Hepatocyte (in vitro differentiated cells): ENCODE measurements at regions not wholly inside any gene's neighbourhood (a gene's known extent, or its start where the extent isn't known, plus 50 kb on each side); places are given as distances from the start of the nearest gene placed in this dataset.

ENCODE experiments used
- DNase-seq: peaks from one replicate; pipeline ENCODE4 v3.0.0-alpha.2; 2016; ENCODE audit warnings: low spot score
- H2AFZ ChIP-seq: fragments of 200-600 bp; sonication (generic); 2 replicates; pipeline ENCODE4 v1.6.0; 2016; ENCODE audit warnings: antibody characterized with exemption, mild to moderate bottlenecking
- H3K27ac ChIP-seq: fragments of 200-600 bp; sonication (generic); 2 replicates; pipeline ENCODE4 v1.5.1; 2016; ENCODE audit warnings: mild to moderate bottlenecking
- H3K27me3 ChIP-seq: fragments of 200-600 bp; sonication (generic); 2 replicates; pipeline ENCODE4 v1.6.1; 2016
- H3K36me3 ChIP-seq: fragments of 200-600 bp; sonication (generic); replicated peaks from 2 replicates; pipeline ENCODE4 v1.5.1; 2016; ENCODE audit warnings: low read depth; ENCODE audit not compliant: insufficient read depth
- H3K4me1 ChIP-seq: fragments of 200-600 bp; sonication (generic); 2 replicates; pipeline ENCODE4 v1.5.1; 2016; ENCODE audit warnings: mild to moderate bottlenecking, moderate library complexity; ENCODE audit not compliant: insufficient read depth
- H3K4me2 ChIP-seq: fragments of 200-600 bp; sonication (generic); 2 replicates; pipeline ENCODE4 v1.6.0; 2016
- H3K4me3 ChIP-seq: fragments of 200-600 bp; sonication (generic); 2 replicates; pipeline ENCODE4 v1.5.1; 2016; ENCODE audit warnings: mild to moderate bottlenecking
- H3K79me2 ChIP-seq: fragments of 200-600 bp; sonication (generic); 2 replicates; pipeline ENCODE4 v1.6.0; 2017; ENCODE audit warnings: mild to moderate bottlenecking
- H3K9me2 ChIP-seq: fragments of 200-600 bp; sonication (generic); replicated peaks from 2 replicates; pipeline ENCODE4 v1.6.0; 2017; ENCODE audit warnings: mild to moderate bottlenecking; ENCODE audit not compliant: insufficient read depth
- H3K9me3 ChIP-seq: fragments of 200-600 bp; sonication (generic); 2 replicates; pipeline ENCODE4 v1.5.1; 2016; ENCODE audit warnings: low read depth, mild to moderate bottlenecking
- H4K20me1 ChIP-seq: fragments of 200-600 bp; sonication (generic); 2 replicates; pipeline ENCODE4 v1.6.0; 2016; ENCODE audit warnings: mild to moderate bottlenecking; ENCODE audit not compliant: insufficient read depth, poor library complexity, severe bottlenecking
- EZH2 ChIP-seq: fragments of 200-600 bp; sonication (generic); IDR thresholded peaks from 2 replicates; pipeline ENCODE4 v1.6.1; 2016; ENCODE audit warnings: antibody characterized with exemption, mild to moderate bottlenecking, borderline replicate concordance
- EZH2phosphoT487 ChIP-seq: fragments of 200-600 bp; sonication (generic); IDR thresholded peaks from one replicate; pipeline ENCODE4 v1.6.1; 2018; ENCODE audit warnings: antibody characterized with exemption, mild to moderate bottlenecking, low read depth, moderate library complexity; ENCODE audit not compliant: unreplicated experiment, severe bottlenecking
- WGBS: methylation state at CpG from one replicate; pipeline ENCODE4 v1.1.6; 2016; ENCODE audit warnings: low lambda C conversion rate; ENCODE audit errors: missing lambda C conversion rate; 5-methylcytosine and 5-hydroxymethylcytosine counted together
- TF ChIP-seq, protein P1 (sequence below): fragments of 200-600 bp; sonication (generic); IDR thresholded peaks from 2 replicates; pipeline ENCODE4 v1.5.1; 2016; ENCODE audit warnings: antibody characterized with exemption, mild to moderate bottlenecking; ENCODE audit not compliant: poor library complexity

DNA sequence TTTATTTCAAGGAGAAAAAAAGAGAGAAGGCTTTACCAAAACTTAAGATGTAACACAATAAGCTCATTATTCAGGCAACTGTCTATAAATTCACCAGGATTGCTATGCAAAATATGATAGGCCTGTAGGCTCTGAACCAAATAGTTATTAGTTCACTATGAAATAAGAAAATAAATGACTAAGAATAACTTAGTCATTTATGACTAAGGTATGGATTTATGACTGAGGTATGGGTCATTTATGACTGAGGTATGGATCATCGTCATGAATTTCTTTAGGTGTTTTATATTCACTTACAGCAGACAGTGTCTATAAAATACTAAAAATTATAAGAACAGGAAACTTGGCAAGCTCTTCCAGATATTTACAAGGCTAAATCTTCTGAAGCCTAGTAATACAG, 52.1 kb upstream of the SNX9 start:
- Histone ChIP-seq H3K27ac (no peak overlapping the region), H3K4me3 (no peak overlapping the region), H3K4me1 (no peaks in the 10 kb centered on the region), H2AFZ (no peak overlapping the region), H3K79me2 (no peaks in the 10 kb centered on the region), H4K20me1 (no peaks in the 10 kb centered on the region), H3K4me2 (no peak overlapping the region), H3K9me3 (no peaks in the 10 kb centered on the region), H3K9me2 (no peaks in the 10 kb centered on the region), H3K36me3 (no peaks in the 10 kb centered on the region), H3K27me3 (no peaks in the 10 kb centered on the region)
- TF ChIP-seq EZH2phosphoT487 (no peak), EZH2 (no peak)
- TF ChIP-seq, protein P1, sequence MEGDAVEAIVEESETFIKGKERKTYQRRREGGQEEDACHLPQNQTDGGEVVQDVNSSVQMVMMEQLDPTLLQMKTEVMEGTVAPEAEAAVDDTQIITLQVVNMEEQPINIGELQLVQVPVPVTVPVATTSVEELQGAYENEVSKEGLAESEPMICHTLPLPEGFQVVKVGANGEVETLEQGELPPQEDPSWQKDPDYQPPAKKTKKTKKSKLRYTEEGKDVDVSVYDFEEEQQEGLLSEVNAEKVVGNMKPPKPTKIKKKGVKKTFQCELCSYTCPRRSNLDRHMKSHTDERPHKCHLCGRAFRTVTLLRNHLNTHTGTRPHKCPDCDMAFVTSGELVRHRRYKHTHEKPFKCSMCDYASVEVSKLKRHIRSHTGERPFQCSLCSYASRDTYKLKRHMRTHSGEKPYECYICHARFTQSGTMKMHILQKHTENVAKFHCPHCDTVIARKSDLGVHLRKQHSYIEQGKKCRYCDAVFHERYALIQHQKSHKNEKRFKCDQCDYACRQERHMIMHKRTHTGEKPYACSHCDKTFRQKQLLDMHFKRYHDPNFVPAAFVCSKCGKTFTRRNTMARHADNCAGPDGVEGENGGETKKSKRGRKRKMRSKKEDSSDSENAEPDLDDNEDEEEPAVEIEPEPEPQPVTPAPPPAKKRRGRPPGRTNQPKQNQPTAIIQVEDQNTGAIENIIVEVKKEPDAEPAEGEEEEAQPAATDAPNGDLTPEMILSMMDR = no peak
- DNase-seq = no peak
- 80% methylated on average over 1 of the region's 1 CpG for WGBS

DNA sequence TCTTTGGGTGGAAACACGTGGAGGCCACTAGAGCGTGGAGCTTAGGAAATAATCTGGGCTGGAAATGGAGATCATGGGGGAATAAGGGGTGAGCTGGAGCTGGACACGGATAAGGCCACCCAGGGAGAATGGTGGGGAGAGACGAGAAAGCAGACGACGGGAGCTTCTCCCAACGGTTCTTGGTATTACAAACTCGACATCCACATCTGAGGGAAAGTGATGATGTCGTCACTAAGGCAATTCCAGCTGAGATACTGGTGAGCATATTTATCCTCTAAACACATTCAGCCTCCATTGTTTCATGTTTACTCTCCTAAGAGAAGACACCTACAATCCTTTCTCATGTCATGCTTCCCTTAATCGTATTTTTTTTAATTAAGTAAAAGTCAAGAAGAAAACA, 50.2 kb upstream of the SNX9 start:
- WGBS = 82% methylated on average over 10 of the region's 10 CpGs
- no peaks in the 10 kb centered on the region for H4K20me1 ChIP-seq

More for the DNA sequence above, 50.2 kb upstream of the SNX9 start:
- H2AFZ ChIP-seq = no peak overlapping the region
- TF ChIP-seq EZH2phosphoT487 (no peak), EZH2 (no peak)
- TF ChIP-seq, protein P1 = no peak
- H3K9me2 ChIP-seq = no peaks in the 10 kb centered on the region
- H3K27ac ChIP-seq = no peak overlapping the region
- no peaks in the 10 kb centered on the region for H3K27me3 ChIP-seq
- no peaks in the 10 kb centered on the region for H3K79me2 ChIP-seq
- H3K4me1 ChIP-seq = no peaks in the 10 kb centered on the region
- no peak for DNase-seq
- no peak overlapping the region for H3K4me2 ChIP-seq
- no peaks in the 10 kb centered on the region for H3K9me3 ChIP-seq
- no peaks in the 10 kb centered on the region for H3K36me3 ChIP-seq
- no peak overlapping the region for H3K4me3 ChIP-seq
